ENCODE measurements at regions not wholly inside any gene's neighbourhood (a gene's known extent, or its start where the extent isn't known, plus 50 kb on each side); places are given as distances from the start of the nearest gene placed in this dataset.

DNA sequence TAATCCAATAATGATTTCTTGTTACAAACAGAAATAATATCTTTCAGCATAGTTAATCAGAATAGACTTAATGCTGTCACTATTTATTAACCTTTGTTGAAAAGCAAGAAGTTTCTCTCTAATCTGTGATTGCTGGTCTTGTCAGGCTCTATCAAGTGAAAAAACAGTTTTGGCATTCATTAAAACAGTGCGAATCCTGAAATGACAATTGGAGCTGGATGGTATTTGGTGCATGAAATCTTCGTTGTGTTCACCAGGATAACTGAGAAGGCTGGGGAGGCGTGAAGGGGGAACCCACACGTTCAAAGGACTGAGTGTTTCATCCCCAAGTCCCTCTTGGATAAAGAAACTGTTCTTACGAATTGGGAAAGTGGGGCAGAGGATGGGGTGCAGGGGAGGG is 190.2 kb upstream of the MYL2 start:
- DNase-seq (ENCODE audit: low read depth) = no peak

- DNase-seq (ENCODE audit: low read depth) = no peak
Observed at GRCh38 chr12:111108726-111109125, 188.3 kb upstream of the MYL2 start.

DNA sequence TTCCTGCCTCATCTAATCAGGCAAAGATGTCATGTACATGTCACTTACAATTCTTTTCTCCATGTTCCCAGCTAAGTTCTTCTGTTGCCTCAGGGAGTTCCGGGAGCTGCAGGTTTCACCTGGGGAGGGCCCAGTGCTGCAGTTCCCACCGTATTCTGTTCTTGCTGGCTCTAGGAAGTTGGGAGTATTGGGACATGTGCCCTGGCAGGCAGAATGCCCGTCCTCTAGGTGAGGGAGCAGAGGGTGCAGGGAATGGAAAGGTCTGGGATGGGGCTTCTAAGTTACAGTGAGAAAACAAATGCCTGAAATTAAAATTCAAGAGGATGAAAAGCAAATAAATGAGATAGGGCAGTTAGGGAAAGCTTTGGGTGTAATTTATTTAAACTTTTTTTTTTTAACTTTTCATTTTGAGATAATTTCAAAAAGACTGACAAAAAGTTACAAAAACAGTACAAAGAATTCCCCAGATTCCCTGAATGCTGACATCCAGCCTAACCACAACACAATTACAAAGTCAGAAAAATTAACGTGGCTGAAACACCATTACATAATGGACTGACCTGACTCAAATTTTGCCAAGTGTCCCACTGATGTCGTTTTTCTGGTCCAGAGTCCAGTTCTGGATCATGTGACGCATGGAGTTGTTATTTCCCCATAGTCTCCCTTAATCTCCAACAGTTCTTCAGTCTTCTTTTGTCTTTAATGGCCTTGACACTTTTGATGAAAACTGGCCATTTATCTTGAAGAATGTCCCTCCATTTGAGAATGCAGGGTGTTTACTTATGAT is 187.2 kb upstream of the MYL2 start:
- DNase-seq (ENCODE audit: low read depth) = no peak

- no peak for DNase-seq (ENCODE audit: low read depth)
Observed at GRCh38 chr12:111105294-111105693, 184.9 kb upstream of the MYL2 start.

DNA sequence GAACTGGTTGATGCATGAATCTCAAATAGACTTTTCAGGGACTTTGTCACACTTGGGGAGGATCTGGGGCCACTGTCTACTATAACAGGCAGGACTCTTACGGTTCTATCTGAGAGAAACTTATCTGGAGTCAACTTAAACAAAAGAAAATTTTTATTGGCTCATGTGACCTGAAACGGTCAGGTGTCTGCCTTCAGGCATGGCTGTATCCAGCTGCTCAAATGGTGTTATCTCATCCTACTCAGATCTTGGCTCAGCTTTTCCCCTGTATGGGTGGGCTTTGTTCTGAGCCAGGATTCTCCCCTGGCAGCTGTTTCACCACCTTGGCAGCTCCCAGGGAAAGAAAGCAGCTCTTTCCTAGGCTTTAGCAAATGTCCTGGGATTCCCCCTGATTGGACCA is 183.2 kb upstream of the MYL2 start:
- DNase-seq (ENCODE audit: low read depth) = no peak

GRCh38 chr12:111102102-111102739 is 181.8 kb upstream of the MYL2 start:
- DNase-seq (ENCODE audit: low read depth) = no peak

GRCh38 chr12:111101003-111101402 is 180.6 kb upstream of the MYL2 start:
- no peak for DNase-seq (ENCODE audit: low read depth)

DNA sequence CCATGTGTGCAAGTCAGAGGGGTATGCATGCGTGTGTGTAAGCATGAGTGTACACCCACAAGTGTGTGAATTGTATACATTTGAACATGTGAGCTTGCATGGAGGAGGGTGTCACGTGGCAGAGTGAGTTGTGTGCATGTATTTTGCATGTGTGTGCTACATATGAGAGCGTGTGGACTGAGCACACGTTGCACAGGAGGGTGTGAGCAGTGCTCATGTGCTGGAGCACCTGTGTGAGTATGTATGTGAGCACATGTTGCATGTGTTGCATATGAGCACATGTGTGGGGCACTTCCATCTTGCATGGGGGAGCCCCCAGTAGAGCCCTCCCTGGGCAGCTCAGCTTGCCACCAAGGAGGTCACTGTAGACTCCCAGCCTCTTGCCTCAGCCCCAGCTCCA is 180.2 kb upstream of the MYL2 start:
- no peak for DNase-seq (ENCODE audit: low read depth)

GRCh38 chr12:111100003-111100402 is 179.6 kb upstream of the MYL2 start:
- no peak for DNase-seq (ENCODE audit: low read depth)

DNA sequence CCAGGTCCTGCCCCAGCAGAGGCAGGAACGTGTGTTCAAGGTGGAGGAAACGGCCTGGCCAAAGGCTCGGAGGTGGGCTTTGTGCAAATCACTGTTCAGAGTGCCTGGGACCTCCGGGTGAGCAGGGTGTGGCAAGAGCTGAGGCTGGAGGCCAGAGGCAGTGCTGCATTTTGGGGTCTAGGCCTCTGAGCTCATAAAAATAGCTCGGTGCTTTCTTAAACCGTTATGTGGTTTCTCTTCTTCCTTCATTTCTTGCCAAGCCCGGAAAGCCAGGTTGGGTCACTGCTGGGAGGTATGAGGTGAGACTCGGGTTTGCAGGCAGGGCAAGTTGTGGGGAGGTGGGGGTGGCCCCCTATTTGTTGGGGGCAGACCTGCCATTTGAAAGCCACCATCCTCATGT is 178.8 kb upstream of the MYL2 start:
- DNase-seq (ENCODE audit: low read depth) = no peak

DNA sequence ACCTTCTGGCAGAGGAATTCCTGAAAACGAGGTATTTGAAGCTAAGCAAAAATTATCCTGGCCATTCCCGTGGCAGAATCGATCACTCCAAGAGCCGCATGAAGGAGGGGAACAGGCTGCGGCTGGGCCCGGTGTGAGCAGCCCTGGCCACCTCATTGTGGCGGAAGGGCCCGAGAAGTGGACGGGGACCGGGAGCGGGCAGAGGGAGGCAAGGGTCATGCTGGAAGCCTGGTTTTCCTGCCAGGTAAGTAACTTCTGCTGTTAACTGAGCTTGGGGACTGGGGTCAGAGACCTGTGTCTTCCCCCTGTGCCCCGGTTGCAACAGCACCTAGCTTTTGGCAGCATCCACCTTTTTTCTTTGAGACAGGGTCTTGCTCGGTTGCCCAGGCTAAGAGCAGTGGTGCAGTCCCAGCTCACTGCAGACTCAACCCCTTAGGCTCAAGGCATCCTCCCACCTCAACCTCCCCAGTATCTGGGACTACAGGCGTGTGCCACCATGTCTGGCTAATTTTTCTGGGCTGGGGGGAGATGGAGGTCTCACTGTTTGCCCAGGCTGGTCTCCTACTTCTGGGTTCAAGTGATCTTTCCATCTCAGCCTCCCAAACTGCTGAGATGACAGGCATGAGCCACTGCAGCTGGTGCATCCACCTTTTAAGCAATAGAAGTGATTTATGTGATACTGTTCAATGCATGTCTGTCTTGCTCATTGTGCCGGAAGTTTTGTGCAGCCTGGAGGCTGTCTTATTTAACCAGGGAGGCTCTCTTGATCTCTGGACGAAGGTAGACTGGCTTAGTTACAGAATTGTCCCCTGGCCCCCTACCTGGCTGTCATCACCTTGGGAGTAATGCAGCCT is 174.0 kb upstream of the MYL2 start:
- no peak for DNase-seq (ENCODE audit: low read depth)

- no peak for DNase-seq (ENCODE audit: low read depth)
Observed at GRCh38 chr12:111093428-111094142, 173.2 kb upstream of the MYL2 start.

GRCh38 chr12:111091051-111091450 is 170.7 kb upstream of the MYL2 start:
- DNase-seq (ENCODE audit: low read depth) = no peak

DNA sequence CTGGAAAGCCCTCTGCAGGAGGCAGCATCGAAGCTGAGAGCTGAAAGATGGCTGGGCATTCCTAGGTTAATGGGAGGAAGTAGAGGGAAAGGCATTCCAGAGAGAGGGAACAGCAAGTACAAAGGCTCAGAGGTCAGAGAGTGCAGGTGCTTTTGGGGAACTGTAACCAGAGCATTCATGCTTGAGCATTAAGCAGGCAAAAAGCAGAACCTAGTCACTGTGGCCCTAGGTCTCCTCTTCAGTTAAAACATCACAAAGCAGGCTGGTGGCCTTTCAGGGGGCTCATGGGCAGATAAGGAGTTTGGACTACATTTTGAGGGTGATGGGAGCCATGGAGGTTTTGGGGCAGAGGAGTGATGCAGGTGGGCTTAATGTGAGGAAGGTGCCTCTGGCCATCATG is 169.2 kb upstream of the MYL2 start:
- DNase-seq (ENCODE audit: low read depth) = no peak

GRCh38 chr12:111088409-111088808 is 168.0 kb upstream of the MYL2 start:
- no peak for DNase-seq (ENCODE audit: low read depth)

DNA sequence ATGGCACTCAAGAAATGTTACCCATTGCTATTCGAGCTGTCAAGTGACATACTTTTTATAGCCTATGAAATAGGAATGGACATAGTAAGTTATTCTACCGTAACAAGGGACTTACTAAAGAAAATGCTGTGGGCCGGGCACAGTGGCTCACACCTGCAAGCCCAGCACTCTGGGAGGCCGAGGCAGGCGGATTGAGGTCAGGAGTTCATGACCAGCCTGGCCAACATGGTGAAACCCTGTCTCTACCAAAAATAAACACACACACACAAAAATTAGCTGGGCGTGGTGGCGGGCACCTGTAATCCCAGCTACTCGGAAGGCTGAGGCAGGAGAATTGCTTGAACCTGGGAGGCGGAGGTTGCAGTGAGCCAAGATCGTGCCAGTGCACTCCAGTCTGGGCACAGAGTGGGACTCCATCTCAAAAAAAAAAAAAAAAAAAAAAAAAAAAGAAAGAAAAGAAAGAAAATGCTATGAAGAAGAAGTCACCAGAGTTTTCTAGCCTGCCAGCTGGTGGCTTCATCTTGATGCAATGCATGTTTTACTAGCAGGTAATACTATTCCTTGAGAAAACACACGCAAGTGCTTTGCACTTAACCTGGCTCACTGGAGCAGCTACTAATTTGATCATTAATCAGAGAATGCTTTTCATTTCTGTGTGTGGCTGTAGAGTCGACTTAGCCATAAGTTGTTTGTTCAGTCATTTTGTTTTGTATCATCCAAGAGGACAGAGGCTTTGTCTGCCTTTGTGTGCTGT is 166.7 kb upstream of the MYL2 start:
- no peak for DNase-seq (ENCODE audit: low read depth)

GRCh38 chr12:111085096-111085495 is 164.7 kb upstream of the MYL2 start:
- DNase-seq (ENCODE audit: low read depth) = no peak

GRCh38 chr12:111084605-111085004 is 164.2 kb upstream of the MYL2 start:
- no peak for DNase-seq (ENCODE audit: low read depth)

GRCh38 chr12:111084158-111084557 is 163.8 kb upstream of the MYL2 start:
- DNase-seq (ENCODE audit: low read depth) = no peak

GRCh38 chr12:111081600-111081999 is 161.2 kb upstream of the MYL2 start:
- no peak for DNase-seq (ENCODE audit: low read depth)

- DNase-seq (ENCODE audit: low read depth) = no peak
Observed at GRCh38 chr12:111078731-111079130, 158.4 kb upstream of the MYL2 start.

Measured in CMK (cell line).